ENCODE measurements at regions not wholly inside any gene's neighbourhood (a gene's known extent, or its start where the extent isn't known, plus 50 kb on each side); places are given as distances from the start of the nearest gene placed in this dataset.

GRCh38 chr13:63700350-63700749 is 2284.7 kb upstream of the PCDH20 start:
- Histone ChIP-seq H3K9me3 (ENCODE audit: low read depth) (no peaks in the 10 kb centered on the region), H3K4me3 (no peak overlapping the region), H2AFZ (no peak overlapping the region), H3K27ac (no peak overlapping the region), H3K36me3 (replicated peaks; ENCODE audit: insufficient read depth, low read depth) (no peaks in the 10 kb centered on the region), H3K27me3 (no peaks in the 10 kb centered on the region), H3K4me1 (ENCODE audit: insufficient read depth) (no peaks in the 10 kb centered on the region), H3K9me2 (replicated peaks; ENCODE audit: insufficient read depth) (no peaks in the 10 kb centered on the region), H3K4me2 (no peak overlapping the region), H4K20me1 (ENCODE audit: insufficient read depth, poor library complexity, severe bottlenecking) (no peaks in the 10 kb centered on the region), H3K79me2 (no peaks in the 10 kb centered on the region)
- WGBS (ENCODE audit: low lambda C conversion rate, missing lambda C conversion rate): 87% methylated on average over 3 of the region's 3 CpGs
- DNase-seq (ENCODE audit: low spot score): no peak
- no peak for TF ChIP-seq CTCF (IDR thresholded peaks at IDR 0.05; ENCODE audit: poor library complexity)
- TF ChIP-seq EZH2phosphoT487 (IDR thresholded peaks at IDR 0.05; ENCODE audit: low read depth, severe bottlenecking, unreplicated experiment): no peak
- TF ChIP-seq EZH2 (IDR thresholded peaks at IDR 0.05; ENCODE audit: borderline replicate concordance): no peak

GRCh38 chr13:63699948-63700347 is 2284.3 kb upstream of the PCDH20 start:
- WGBS (ENCODE audit: low lambda C conversion rate, missing lambda C conversion rate): 98% methylated on average over 5 of the region's 5 CpGs
- Histone ChIP-seq H3K4me3 (no peak overlapping the region), H2AFZ (no peak overlapping the region), H3K27ac (no peak overlapping the region), H3K9me3 (ENCODE audit: low read depth) (no peaks in the 10 kb centered on the region), H4K20me1 (ENCODE audit: insufficient read depth, poor library complexity, severe bottlenecking) (no peaks in the 10 kb centered on the region), H3K27me3 (no peaks in the 10 kb centered on the region), H3K79me2 (no peaks in the 10 kb centered on the region), H3K9me2 (replicated peaks; ENCODE audit: insufficient read depth) (no peaks in the 10 kb centered on the region), H3K4me1 (ENCODE audit: insufficient read depth) (no peaks in the 10 kb centered on the region), H3K36me3 (replicated peaks; ENCODE audit: insufficient read depth, low read depth) (no peaks in the 10 kb centered on the region), H3K4me2 (no peak overlapping the region)
- no peak for TF ChIP-seq EZH2 (IDR thresholded peaks at IDR 0.05; ENCODE audit: borderline replicate concordance)
- no peak for TF ChIP-seq CTCF (IDR thresholded peaks at IDR 0.05; ENCODE audit: poor library complexity)
- TF ChIP-seq EZH2phosphoT487 (IDR thresholded peaks at IDR 0.05; ENCODE audit: low read depth, severe bottlenecking, unreplicated experiment): no peak
- no peak for DNase-seq (ENCODE audit: low spot score)

GRCh38 chr13:63696055-63696454 is 2280.4 kb upstream of the PCDH20 start:
- DNase-seq (ENCODE audit: low spot score): no peak
- Histone ChIP-seq H3K9me3 (ENCODE audit: low read depth) (no peaks in the 10 kb centered on the region), H3K4me1 (ENCODE audit: insufficient read depth) (no peaks in the 10 kb centered on the region), H3K27me3 (no peaks in the 10 kb centered on the region), H2AFZ (no peak overlapping the region), H3K9me2 (replicated peaks; ENCODE audit: insufficient read depth) (no peaks in the 10 kb centered on the region), H3K79me2 (no peaks in the 10 kb centered on the region), H3K36me3 (replicated peaks; ENCODE audit: insufficient read depth, low read depth) (no peaks in the 10 kb centered on the region), H4K20me1 (ENCODE audit: insufficient read depth, poor library complexity, severe bottlenecking) (no peaks in the 10 kb centered on the region), H3K4me3 (no peak overlapping the region), H3K4me2 (no peak overlapping the region), H3K27ac (no peak overlapping the region)
- no peak for TF ChIP-seq EZH2 (IDR thresholded peaks at IDR 0.05; ENCODE audit: borderline replicate concordance)
- TF ChIP-seq EZH2phosphoT487 (IDR thresholded peaks at IDR 0.05; ENCODE audit: low read depth, severe bottlenecking, unreplicated experiment): no peak
- no peak for TF ChIP-seq CTCF (IDR thresholded peaks at IDR 0.05; ENCODE audit: poor library complexity)

GRCh38 chr13:63693696-63694095 is 2278.0 kb upstream of the PCDH20 start:
- Histone ChIP-seq H3K27ac (no peak overlapping the region), H4K20me1 (ENCODE audit: insufficient read depth, poor library complexity, severe bottlenecking) (no peaks in the 10 kb centered on the region), H3K79me2 (no peaks in the 10 kb centered on the region), H3K4me2 (no peak overlapping the region), H3K36me3 (replicated peaks; ENCODE audit: insufficient read depth, low read depth) (no peaks in the 10 kb centered on the region), H3K4me1 (ENCODE audit: insufficient read depth) (no peaks in the 10 kb centered on the region), H2AFZ (no peak overlapping the region), H3K9me2 (replicated peaks; ENCODE audit: insufficient read depth) (no peaks in the 10 kb centered on the region), H3K27me3 (no peaks in the 10 kb centered on the region), H3K4me3 (no peak overlapping the region), H3K9me3 (ENCODE audit: low read depth) (no peaks in the 10 kb centered on the region)
- WGBS (ENCODE audit: low lambda C conversion rate, missing lambda C conversion rate): 93% methylated on average over 15 of the region's 15 CpGs
- DNase-seq (ENCODE audit: low spot score): no peak
- TF ChIP-seq EZH2 (IDR thresholded peaks at IDR 0.05; ENCODE audit: borderline replicate concordance) (no peak), CTCF (IDR thresholded peaks at IDR 0.05; ENCODE audit: poor library complexity) (no peak), EZH2phosphoT487 (IDR thresholded peaks at IDR 0.05; ENCODE audit: low read depth, severe bottlenecking, unreplicated experiment) (no peak)

All from hepatocyte (in vitro differentiated cells).